D721Med (cell line): ENCODE measurements at regions not wholly inside any gene's neighbourhood (a gene's known extent, or its start where the extent isn't known, plus 50 kb on each side); places are given as distances from the start of the nearest gene placed in this dataset.

Experiments used
- DNase-seq: peaks from one replicate; pipeline ENCODE4 v3.0.0; 2011; ENCODE audit warnings: low spot score; ENCODE audit not compliant: insufficient read length
- FAIRE-seq: peaks from 2 replicates; lab custom pipeline; 2011; peaks lifted over from hg19 to GRCh38; lab: Jason Lieb, UNC
- CTCF ChIP-seq: IDR thresholded peaks from 2 replicates; pipeline ENCODE4 v1.5.1; 2012; ENCODE audit warnings: mild to moderate bottlenecking, control low read depth; ENCODE audit not compliant: insufficient read depth; ENCODE audit errors: missing control alignments

- TF ChIP-seq CTCF, result no peak
- DNase-seq (no peak), FAIRE-seq (no peak)
Observed at GRCh38 chr5:167777746-167778145, 513.7 kb upstream of the WWC1 start.

DNA sequence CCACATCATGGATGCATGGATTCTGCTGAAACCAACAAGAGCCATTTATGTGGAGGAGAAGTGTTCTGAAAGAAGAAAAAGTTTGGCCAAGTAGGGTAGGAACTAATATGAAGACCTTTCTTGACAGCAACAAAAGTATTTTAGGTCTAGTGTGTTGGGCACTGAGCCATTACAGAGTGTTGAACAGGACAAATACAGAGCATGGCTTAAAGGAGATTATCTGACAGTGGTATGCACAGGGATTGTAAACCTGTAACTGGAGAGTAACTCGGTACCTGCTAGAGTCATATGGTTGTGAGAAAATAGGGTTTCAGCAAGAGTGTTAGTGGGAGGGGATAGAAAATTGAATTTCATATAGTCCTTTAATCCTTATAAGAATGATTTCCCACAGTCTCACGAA is 513.2 kb upstream of the WWC1 start:
- DNase-seq (no peak), FAIRE-seq (peak; percentile 46)
- TF ChIP-seq CTCF, result no peak

GRCh38 chr5:167779644-167780043 is 511.8 kb upstream of the WWC1 start:
- TF ChIP-seq CTCF, result no peak
- FAIRE-seq (no peak), DNase-seq (no peak)

DNA sequence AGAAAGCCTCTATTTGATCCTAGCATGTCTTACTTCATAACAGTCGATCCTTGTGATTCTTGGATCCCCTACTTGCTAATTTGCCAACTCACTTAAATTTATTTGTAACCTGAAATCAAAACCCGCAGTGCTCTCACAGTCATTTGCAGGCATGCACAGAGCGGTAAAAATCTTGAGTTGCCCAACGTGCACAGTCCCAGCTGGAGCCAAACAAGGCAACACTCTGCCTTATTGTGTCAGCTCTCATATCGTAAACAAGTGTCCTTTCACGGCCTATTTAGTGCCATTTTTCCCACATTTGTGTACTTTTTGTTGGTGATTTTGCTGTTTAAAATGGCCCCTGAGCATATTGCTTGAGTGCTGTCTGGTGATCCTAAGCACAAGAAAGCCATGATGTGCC is 511.3 kb upstream of the WWC1 start:
- no peak for TF ChIP-seq CTCF
- DNase-seq, result no peak
- FAIRE-seq, result no peak

DNA sequence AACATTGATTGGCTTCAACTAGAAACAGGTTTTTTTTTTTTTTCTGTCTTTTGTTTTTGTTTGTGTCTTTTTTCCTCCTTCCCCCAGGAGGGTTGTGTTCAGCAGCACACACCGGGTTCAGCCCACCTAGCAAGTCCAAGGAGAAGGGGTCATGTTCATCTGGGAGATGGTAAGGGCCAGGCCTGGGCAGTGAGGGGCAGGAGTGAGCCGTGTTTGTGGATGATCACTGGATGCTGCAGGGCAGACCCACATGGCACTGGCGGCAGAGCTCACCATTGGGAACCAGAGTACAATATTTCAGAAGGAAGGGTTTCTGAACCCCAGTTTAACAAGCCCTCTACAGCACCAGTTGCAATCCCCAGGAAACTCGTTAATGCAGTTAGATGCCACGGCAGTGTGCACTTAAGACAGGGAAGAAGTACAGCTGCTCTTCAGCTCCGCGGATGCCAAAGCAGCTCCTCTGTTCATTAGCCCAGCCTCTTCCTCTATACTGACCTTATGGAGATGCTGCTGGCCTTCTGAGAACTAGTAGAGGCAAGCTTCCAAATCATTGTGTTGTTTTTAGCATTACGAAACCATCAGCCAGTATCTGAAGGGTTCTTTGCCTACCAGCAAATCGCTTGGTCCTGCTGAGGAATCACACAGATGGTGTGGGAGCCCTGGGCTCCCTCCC is 508.2 kb upstream of the WWC1 start:
- DNase-seq (no peak), FAIRE-seq (no peak)

DNA sequence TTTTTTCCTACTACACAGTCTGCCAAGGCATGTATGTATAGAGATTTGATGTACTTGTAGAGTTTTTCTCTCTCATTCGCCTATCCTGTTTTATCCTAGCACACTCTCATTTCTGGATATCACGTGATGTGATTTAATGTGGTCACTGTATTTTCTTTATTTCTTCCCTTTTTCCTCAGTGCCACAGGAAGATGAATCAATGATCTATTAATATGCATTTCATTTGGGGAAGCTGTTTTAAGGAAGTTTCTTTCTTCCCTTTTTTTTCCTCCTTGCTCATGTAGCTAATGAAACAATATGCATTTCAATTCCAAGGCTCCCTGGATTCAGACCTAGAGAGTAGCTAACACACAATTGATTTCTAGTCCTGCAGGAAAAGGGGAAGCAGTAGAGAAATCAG is 506.3 kb upstream of the WWC1 start:
- FAIRE-seq (no peak), DNase-seq (no peak)
- no peak for TF ChIP-seq CTCF

More for the DNA sequence above, 508.2 kb upstream of the WWC1 start:
- TF ChIP-seq CTCF, result no peak

GRCh38 chr5:167785901-167786300 is 505.5 kb upstream of the WWC1 start:
- no peak for TF ChIP-seq CTCF
- DNase-seq (no peak), FAIRE-seq (no peak)
